ENCODE measurements at regions not wholly inside any gene's neighbourhood (a gene's known extent, or its start where the extent isn't known, plus 50 kb on each side); places are given as distances from the start of the nearest gene placed in this dataset.

DNA sequence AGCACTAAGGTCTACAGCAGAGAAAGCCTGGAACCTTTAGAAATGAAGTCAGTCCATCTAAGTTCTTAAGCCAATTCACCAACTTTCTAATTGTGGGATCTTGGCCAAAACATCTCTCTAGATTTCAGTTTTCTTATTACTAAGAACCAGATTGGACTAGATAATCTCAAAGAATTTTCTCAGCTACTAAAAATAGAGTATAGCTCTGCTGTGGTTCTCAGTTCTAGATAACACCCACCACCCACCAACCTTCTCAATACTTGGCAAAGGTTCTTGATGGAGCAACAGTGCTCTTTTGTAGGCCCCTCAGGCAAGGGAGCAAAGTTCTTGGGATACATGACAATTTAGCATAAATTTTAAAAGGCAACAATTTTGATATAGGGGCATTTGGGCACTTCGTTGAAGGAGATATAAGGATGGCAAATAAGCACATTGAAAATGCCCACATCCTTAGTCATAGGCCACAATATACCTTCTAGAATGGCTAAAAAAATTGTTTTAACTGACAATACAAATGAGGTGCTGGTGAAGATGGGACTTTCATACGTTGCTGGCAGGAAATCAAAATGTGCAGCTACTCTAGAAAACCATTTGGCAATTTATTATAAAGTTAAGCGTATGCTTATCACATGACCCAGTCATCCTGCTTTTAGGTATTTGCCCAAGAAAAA is 74.4 kb upstream of the TMEM132E start (continued):
- TF ChIP-seq LRRFIP1 (CRISPR knock-in tag; conservative IDR thresholded peaks at IDR 0.05) (no peak), ZMAT3 (CRISPR knock-in tag; conservative IDR thresholded peaks at IDR 0.05) (no peak), GPN1 (CRISPR knock-in tag; IDR thresholded peaks at IDR 0.05; ENCODE audit: borderline replicate concordance) (no peak)

DNA sequence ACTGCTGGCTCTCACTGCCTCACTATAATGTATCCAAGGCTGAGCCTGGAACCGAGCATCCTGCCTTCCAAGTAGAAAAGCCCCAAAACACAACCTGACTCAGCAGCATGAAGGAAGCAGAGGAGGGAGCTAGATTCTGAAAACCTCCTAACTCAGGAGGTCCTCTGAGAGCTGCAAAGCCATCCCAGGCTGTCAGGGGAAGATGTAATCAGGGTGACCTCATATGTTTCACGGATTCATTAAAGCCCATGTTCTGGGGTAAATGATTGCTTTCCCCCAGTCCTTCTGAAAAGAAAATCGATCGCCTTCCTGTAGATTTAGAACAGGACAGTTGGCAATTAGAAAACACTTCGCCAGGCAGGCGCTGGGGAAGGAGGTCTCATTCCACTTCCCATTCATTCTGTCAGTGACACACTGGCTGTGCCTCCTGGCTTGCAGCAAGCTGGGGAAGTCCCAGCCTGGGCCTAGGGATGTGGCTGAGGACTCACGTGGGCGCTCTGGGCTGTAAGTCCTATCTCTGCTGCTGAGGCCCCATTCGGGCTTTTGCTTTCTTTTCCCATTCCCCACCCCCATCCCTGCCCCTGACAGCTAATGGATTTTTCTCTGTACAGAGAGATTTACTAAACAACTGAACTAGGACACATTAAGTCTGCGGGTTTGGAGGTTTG is 75.7 kb upstream of the TMEM132E start:
- DNase-seq (ENCODE audit: low spot score) (no peak), FAIRE-seq (no peak), ATAC-seq (no peak)
- Histone ChIP-seq H4K20me1 (ENCODE audit: insufficient read depth, low read length) (no peaks in the 10 kb centered on the region), H3K4me3 (replicated peaks in 1 of 3; ENCODE audit: insufficient read depth in 1 of 3, low read depth in 2 of 3, low read length in 3 of 3) (no peak overlapping the region), H2AFZ (ENCODE audit: low read length) (no peak overlapping the region), H3K27ac (ENCODE audit: extremely low read length, insufficient read depth, low read length) (no peak overlapping the region), H3K9me3 (ENCODE audit: low read length) (no peaks in the 10 kb centered on the region), H3K36me3 (replicated peaks in 1 of 2; ENCODE audit: control insufficient read depth in 1 of 2, insufficient read depth in 2 of 2, low read length in 2 of 2) (no peaks in the 10 kb centered on the region), H3K9ac (ENCODE audit: insufficient read depth, low read depth, low read length) (no peak overlapping the region), H3K4me2 (ENCODE audit: low read depth, low read length) (no peak overlapping the region), H3K27me3 (ENCODE audit: control insufficient read depth in 1 of 2, insufficient read depth in 2 of 2, low read length in 2 of 2) (no peaks in the 10 kb centered on the region), H3K79me2 (ENCODE audit: insufficient read depth, low read length) (no peaks in the 10 kb centered on the region), H3K4me1 (ENCODE audit: insufficient read depth, low read length) (no peaks in the 10 kb centered on the region)
- BruUV-seq (replicated peaks): no TSS peak
- 1% methylated on average over 5 of the region's 10 CpGs for WGBS (ENCODE audit: low lambda C conversion rate)
- in situ Hi-C loops (cut with HindIII; ENCODE audit: extremely low pct_ligation_motif_present, low pct_unique_long_range_greater_than_20kb): no loop called here
- CTCF ChIA-PET (ENCODE audit: low intra/inter-chr PET ratio, low total read pairs): no interaction called here
- intact Hi-C loops (cut with micrococcal nuclease; ENCODE audit: unreplicated experiment): no loop called here
- POLR2A ChIA-PET: no interaction called here
- no peak for TF ChIP-seq GPN1 (CRISPR knock-in tag; IDR thresholded peaks at IDR 0.05; ENCODE audit: borderline replicate concordance)
- TF ChIP-seq ISX (CRISPR knock-in tag; conservative IDR thresholded peaks at IDR 0.05): no peak
- no peak for TF ChIP-seq ZNF619 (CRISPR knock-in tag; IDR thresholded peaks at IDR 0.05)
- TF ChIP-seq, protein P1, sequence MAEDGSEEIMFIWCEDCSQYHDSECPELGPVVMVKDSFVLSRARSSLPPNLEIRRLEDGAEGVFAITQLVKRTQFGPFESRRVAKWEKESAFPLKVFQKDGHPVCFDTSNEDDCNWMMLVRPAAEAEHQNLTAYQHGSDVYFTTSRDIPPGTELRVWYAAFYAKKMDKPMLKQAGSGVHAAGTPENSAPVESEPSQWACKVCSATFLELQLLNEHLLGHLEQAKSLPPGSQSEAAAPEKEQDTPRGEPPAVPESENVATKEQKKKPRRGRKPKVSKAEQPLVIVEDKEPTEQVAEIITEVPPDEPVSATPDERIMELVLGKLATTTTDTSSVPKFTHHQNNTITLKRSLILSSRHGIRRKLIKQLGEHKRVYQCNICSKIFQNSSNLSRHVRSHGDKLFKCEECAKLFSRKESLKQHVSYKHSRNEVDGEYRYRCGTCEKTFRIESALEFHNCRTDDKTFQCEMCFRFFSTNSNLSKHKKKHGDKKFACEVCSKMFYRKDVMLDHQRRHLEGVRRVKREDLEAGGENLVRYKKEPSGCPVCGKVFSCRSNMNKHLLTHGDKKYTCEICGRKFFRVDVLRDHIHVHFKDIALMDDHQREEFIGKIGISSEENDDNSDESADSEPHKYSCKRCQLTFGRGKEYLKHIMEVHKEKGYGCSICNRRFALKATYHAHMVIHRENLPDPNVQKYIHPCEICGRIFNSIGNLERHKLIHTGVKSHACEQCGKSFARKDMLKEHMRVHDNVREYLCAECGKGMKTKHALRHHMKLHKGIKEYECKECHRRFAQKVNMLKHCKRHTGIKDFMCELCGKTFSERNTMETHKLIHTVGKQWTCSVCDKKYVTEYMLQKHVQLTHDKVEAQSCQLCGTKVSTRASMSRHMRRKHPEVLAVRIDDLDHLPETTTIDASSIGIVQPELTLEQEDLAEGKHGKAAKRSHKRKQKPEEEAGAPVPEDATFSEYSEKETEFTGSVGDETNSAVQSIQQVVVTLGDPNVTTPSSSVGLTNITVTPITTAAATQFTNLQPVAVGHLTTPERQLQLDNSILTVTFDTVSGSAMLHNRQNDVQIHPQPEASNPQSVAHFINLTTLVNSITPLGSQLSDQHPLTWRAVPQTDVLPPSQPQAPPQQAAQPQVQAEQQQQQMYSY (CRISPR knock-in tag; IDR thresholded peaks at IDR 0.05): no peak
- TF ChIP-seq ZNF235 (CRISPR knock-in tag; IDR thresholded peaks at IDR 0.05; ENCODE audit: borderline replicate concordance): no peak
- TF ChIP-seq FOXK1 (CRISPR knock-in tag; IDR thresholded peaks at IDR 0.05; ENCODE audit: borderline replicate concordance, low read depth): no peak
- TF ChIP-seq HNF1A (IDR thresholded peaks at IDR 0.05; ENCODE audit: low read depth): no peak
- no peak for TF ChIP-seq HNF1A (CRISPR knock-in tag; IDR thresholded peaks at IDR 0.05; ENCODE audit: borderline replicate concordance)
- TF ChIP-seq EED (CRISPR knock-in tag; IDR thresholded peaks at IDR 0.05): no peak
- TF ChIP-seq ZNF367 (CRISPR knock-in tag; IDR thresholded peaks at IDR 0.05; ENCODE audit: borderline replicate concordance): no peak
